GM12892 (cell line): ENCODE measurements at regions not wholly inside any gene's neighbourhood (a gene's known extent, or its start where the extent isn't known, plus 50 kb on each side); places are given as distances from the start of the nearest gene placed in this dataset.

ENCODE experiments used
- POLR2A ChIP-seq: IDR thresholded peaks from 2 replicates; pipeline ENCODE4 v1.6.1; 2011; ENCODE audit warnings: low read depth, low read length, control low read depth
- POLR2AphosphoS5 ChIP-seq: IDR thresholded peaks from 2 replicates; pipeline ENCODE4 v1.6.1; 2011; ENCODE audit warnings: low read depth, low read length, control low read depth
- TAF1 ChIP-seq: IDR thresholded peaks from 2 replicates; pipeline ENCODE4 v1.6.1; 2011; ENCODE audit warnings: low read depth, mild to moderate bottlenecking, control low read depth, low read length, borderline replicate concordance

DNA sequence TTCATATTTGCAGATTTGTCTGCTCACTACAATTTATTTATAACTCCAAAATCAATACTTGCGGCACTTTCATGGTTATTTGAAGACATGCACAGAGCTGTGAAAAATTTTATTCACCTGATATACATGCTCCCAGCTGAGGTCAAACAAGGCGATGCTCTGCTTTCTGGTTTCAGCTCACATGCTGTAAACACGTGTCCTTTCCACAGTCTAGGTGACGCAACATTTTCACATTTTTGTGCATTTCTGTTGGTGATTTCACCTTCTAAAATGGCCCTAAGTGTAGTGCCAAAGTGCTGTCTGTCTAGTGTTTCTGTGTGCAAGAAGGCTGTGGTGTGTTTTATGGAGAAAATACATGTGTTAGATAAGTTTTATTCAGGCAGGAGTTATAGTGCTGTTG is 650.5 kb downstream of the RNF144B start:
- TF ChIP-seq POLR2A (no peak), POLR2AphosphoS5 (no peak), TAF1 (no peak)
